GM12875 (cell line): ENCODE measurements at regions not wholly inside any gene's neighbourhood (a gene's known extent, or its start where the extent isn't known, plus 50 kb on each side); places are given as distances from the start of the nearest gene placed in this dataset.

Experiments used
- H3K4me3 ChIP-seq: one replicate; pipeline ENCODE4 v1.5.1; 2011; ENCODE audit warnings: low read depth, low read length, control low read depth
- TF ChIP-seq, protein P1 (sequence below): IDR thresholded peaks from 2 replicates; pipeline ENCODE4 v1.5.1; 2011; ENCODE audit warnings: low read depth, mild to moderate bottlenecking, control low read depth, inconsistent platforms, low read length, moderate library complexity, borderline replicate concordance; ENCODE audit not compliant: insufficient read depth

DNA sequence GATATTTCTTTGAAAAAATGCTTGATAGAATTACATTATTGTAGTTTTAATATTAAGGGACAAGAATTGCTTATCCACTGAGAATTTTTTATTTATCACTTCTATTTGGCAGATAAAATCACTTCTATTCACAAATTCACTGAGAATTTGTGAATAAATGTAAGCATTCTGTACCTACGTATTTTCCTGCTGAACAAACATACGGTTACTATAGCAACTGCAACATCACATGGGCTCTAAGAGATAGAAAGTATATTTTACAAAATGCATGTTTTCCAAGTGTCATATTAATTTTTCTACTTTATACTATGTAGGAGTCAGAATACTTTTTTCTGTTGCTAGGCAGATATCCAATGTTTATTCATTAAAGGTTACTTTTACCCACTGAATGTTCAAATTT is 166.2 kb downstream of the ZIC1 start:
- H3K4me3 ChIP-seq: no peak overlapping the region
- TF ChIP-seq, protein P1, sequence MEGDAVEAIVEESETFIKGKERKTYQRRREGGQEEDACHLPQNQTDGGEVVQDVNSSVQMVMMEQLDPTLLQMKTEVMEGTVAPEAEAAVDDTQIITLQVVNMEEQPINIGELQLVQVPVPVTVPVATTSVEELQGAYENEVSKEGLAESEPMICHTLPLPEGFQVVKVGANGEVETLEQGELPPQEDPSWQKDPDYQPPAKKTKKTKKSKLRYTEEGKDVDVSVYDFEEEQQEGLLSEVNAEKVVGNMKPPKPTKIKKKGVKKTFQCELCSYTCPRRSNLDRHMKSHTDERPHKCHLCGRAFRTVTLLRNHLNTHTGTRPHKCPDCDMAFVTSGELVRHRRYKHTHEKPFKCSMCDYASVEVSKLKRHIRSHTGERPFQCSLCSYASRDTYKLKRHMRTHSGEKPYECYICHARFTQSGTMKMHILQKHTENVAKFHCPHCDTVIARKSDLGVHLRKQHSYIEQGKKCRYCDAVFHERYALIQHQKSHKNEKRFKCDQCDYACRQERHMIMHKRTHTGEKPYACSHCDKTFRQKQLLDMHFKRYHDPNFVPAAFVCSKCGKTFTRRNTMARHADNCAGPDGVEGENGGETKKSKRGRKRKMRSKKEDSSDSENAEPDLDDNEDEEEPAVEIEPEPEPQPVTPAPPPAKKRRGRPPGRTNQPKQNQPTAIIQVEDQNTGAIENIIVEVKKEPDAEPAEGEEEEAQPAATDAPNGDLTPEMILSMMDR: no peak

DNA sequence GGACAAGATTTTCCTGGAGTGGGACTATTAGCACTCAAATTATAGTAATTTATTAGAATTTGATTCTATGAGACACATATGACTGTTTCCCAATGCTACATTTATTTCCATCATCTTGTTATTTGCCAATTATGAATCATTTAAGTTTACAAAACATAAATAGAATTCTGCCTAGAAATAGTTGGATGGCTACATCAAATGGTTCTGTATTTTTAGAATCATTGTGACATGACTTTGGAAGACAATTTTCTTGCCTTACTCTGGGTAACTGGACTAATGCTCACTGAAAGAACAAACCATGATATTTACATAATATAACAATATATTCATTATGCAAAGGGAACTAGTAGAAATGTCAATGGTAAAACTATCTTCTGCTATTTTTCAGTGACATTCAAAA is 173.5 kb downstream of the ZIC1 start:
- H3K4me3 ChIP-seq: no peak overlapping the region
- TF ChIP-seq, protein P1: no peak

DNA sequence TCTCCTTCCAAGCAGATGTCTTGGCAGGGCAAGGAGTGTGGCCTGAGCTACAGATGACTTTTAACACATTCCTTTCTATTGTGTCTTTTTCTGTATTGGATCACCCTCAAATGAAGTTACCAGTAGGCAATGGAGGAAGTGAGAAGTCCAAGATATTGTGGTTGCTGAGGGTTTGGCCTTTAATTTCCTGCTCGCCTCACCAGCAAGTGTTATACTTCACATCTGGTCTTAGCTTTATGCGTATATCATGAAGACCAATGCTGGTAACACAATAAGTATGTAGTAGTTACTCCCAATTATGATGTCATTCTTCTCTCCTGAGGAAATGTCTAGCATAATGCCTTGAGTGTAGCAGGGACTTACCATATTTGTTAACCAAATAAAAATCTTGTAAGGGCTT is 179.9 kb downstream of the ZIC1 start:
- TF ChIP-seq, protein P1: no peak
- H3K4me3 ChIP-seq: no peak overlapping the region

DNA sequence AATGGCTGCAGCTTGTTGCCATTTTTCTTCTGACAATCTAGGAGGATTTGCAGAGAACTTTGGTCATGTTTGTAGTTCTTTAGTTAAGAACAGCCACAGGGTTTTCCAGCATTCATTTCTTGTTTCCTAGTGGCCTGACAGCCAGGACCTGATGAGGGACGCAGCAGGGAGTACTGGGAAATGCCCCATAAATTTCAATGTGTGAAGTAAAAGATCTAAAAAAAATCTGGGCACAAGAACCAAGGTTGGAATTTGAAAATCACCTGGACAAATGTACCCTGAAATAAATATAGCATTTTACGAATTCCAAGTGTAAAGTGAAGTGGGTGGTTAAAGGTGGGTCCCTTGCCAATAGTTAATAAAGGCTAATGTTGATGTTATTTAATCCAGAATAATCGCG is 195.0 kb downstream of the ZIC1 start:
- H3K4me3 ChIP-seq: no peak overlapping the region

DNA sequence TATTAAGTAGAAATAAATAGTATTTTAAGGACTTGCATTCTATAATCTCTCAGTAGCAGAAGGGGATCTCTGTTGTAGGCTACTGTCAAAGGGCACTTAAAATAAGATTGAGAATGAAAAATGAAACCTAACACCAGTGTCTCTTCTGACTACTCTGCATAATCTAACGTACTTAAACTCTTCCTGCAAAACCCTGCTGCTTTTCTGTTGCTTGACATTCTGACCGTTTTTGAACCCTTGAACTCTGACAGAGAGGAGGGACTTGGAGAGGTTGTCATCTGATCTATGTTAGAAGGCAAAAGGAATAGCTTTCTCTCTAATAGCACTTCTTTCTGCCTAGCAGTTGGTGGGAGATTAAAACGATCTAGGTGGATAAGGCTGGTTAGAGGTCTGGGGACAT is 204.6 kb downstream of the ZIC1 start:
- TF ChIP-seq, protein P1: no peak
- no peak overlapping the region for H3K4me3 ChIP-seq

More for the DNA sequence above, 195.0 kb downstream of the ZIC1 start:
- TF ChIP-seq, protein P1: no peak

DNA sequence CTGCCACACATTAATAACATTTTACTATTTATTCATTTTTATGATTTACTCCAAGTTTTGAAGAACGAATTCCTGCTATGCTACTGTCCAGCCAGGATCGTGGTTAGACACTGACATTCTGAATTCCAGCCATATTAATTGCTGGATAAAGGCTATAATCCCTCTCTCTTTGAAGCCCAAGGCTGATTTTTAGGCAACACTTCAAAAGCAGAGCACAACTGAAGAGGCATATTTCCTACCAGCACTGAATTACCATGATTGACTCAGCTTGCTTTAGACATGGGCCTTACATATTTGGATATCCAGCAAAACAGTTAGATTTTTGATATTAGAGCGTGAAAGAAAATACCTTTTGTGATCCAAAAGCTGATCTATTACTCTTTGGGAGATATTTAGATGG is 205.0 kb downstream of the ZIC1 start:
- TF ChIP-seq, protein P1: no peak
- no peak overlapping the region for H3K4me3 ChIP-seq

DNA sequence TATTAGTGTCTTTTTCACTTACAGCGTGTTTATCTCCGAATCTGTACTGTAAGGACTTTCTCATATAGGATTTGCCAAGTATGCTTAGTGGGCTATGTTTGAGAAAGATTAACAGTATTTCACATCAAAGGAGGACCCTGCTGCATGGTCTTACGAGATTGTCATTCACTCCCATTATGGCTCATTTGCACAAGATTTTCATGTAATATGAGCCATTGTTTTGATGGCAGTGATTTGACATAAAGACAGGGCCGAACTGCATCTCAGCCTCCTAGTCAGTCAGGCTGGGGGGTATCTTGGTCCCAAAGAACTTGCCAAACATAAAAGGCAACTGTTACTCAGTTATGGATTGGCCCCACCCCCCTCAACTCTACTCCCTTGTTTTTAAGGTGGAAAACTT is 205.9 kb downstream of the ZIC1 start:
- no peak overlapping the region for H3K4me3 ChIP-seq
- TF ChIP-seq, protein P1: no peak
